ENCODE measurements at regions not wholly inside any gene's neighbourhood (a gene's known extent, or its start where the extent isn't known, plus 50 kb on each side); places are given as distances from the start of the nearest gene placed in this dataset.

GRCh38 chr12:124686370-124687173 is 119.2 kb upstream of the NCOR2 start:
- DNase-seq, result no peak

GRCh38 chr12:124685689-124686369 is 118.4 kb upstream of the NCOR2 start:
- DNase-seq, result no peak

DNA sequence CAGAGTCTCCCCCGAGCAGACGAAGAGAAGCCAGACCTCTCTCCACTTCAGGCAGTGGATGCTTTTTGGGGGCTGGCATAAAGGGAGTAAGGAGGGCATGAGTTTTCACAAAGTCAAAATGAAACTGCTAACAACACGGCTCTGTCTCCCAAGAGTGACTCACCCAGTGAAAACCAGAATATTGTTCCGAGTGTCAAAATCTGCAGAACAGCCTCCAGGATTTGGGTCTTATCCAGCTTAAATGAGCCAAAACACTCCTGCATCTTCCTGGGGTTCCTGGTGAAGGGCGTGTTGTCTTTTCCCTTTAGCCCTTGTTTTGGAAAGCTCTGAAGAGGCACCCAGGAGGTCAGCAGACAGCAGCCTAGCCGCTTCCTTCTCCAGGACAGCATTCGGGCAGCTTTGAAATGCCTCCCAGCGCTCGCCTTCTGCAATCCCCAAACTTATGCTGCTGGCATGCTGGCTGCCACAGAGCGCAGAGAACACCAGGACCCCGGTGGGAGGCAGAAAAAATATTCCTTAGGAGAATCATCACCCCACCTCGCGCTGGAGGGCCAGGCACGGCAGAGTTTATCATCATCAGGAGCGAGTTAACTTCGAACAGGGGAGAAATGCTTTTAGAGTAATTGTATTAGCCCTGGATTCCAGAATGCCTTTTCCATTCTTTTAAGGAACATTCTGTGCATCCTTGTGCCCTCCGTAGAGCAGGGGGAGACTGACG is 117.7 kb upstream of the NCOR2 start:
- DNase-seq, result no peak

GRCh38 chr12:124684496-124684895 is 117.1 kb upstream of the NCOR2 start:
- DNase-seq, result no peak

DNA sequence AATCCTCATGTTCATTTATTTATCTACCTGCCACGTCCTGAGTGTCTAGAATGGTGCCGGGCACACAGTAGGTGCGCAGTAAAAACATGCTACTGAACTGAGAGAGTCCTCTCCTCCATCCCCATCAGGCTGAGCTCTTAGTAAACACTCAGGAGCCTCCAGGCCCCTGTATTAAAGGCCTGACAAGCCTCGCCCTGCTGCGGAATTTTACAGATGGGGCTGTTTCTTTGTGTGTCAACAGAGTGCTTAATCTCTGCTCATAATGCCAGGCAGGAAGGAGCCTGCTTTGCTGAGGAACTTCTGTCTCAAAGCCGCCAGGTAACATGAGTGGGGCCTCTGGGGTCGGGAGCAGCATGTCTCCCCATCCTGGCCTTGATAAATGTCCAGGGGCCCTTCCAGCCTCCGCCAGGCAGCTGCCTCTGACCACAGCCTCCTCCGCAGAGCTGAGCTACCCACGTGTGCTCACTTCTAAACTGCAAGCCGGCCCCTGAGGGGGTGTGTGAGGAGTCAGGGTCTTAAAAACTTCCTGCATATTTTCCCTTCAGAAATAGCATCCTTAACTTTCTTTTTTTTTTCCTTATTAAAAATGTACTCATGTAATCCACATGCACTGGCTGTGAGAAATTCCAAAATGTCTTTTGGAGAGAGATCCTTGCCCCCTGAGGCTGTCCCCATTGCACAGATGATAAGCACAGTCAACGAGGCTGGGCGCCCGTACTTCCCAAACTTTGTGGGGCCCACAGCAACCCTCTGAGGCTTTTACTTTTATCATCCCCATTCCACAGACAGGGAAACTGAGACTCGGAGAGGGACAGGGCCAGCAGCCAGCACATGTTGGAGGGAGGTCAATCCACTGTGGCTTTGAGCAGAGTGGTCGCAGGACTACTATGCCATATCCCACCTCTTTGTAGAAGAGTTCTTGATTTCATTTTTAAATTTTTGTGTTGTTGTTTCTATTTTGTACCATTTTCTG is 116.0 kb upstream of the NCOR2 start:
- no peak for DNase-seq

- peak; percentile 32 for DNase-seq
Observed at GRCh38 chr12:124682425-124683151, 115.2 kb upstream of the NCOR2 start.

- DNase-seq, result no peak
Observed at GRCh38 chr12:124681779-124682391, 114.5 kb upstream of the NCOR2 start.

- no peak for DNase-seq
Observed at GRCh38 chr12:124680863-124681778, 113.7 kb upstream of the NCOR2 start.

DNA sequence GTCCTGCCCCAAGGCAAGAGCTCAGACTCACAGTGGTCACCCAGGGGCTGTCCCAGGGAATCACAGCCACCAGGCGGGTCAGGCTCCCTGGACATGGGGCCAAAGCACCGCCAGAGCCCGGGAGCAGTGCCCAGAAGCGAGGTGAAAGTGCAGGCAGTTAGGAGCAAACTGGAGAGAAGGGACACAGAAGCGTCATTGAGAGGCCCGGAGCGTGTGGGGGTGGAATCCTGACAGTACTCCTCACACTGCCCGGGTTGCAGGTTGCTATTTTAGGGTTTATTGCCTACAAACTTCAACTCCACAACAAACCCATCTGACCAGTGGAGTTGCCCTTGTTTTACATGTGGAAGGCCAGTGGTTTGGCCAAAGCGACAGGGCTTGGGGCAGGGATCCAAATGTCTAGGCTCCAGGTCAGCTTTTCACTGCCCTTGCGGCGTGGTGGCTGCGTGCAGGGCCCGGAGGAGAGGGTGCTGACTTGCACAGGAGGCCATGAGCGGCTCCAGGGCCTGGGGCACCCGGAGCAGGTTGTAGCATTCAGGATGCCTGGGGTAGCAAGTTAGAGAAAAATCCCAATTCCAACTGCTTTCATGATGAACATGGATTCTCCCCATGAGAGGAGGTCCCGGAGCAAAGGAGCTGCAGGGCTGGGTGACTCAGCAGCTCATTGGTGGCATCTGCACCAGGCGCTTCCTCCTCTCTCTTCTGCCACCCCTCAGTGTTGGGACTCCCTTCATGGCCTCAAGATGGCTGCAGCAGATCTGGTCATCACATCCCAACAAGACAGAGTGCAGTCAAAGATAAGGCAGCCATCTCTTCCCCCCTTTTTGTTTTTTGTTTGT is 112.3 kb upstream of the NCOR2 start:
- no peak for DNase-seq

DNA sequence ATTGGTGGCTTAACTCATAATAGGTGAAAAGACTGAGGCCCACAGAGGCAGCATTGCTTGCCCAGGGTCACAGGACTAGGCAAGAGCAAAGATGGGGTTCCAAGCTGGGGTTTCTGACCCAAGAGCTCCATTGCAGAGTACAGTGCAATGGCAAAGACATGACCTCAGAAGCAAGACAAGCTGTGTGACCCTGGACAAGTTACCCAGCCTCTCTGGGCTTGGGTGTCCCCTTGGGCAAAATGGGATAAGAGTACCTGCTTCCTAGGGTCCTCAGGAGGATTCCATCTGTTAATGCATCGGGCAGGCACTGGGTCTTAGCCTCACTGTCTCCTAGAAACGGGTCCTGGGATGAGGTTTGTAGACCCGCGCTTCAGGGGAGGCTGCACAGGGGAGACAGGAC is 111.6 kb upstream of the NCOR2 start:
- DNase-seq, result no peak

GRCh38 chr12:124678421-124678893 is 111.0 kb upstream of the NCOR2 start:
- DNase-seq, result peak; percentile 64

- no peak for DNase-seq
Observed at GRCh38 chr12:124677552-124678356, 110.3 kb upstream of the NCOR2 start.

DNA sequence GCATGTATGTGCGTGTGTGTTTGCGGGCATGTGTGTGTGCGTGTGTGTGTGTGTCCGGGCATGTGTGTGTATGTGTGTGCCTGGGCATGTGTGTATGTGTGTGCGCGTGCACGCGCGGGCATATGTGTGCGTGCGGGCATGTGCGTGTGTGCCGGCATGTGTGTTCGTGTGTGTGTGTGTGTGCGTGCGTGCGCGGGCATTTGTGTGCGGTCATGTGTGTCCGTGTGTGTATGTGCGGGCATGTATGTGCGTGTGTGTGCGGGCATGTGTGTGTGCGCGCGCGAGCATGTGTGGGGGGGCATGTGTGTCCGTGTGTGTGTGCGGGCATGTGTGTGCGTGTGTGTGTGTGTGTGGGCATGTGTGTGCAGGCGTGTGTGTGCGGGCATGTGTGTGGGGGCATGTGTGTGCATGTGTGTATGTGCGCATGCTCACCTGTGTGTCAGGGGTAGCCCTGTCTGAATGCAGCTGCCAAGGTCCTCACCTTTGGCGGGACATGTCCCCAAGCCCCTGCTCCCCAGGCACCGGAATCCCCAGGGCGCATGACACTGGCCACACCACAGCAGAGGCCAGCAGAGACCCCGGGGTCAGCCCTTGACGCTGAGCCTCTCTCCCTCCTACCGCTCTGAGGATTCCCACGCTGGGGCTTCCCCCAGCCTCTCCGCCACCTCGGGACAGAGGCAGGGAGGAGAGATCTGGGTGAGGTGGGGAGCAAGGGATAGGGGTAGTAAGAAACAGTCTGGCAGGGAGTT is 109.5 kb upstream of the NCOR2 start:
- DNase-seq, result no peak

GRCh38 chr12:124675881-124676713 is 108.7 kb upstream of the NCOR2 start:
- no peak for DNase-seq

GRCh38 chr12:124674937-124675336 is 107.5 kb upstream of the NCOR2 start:
- no peak for DNase-seq

GRCh38 chr12:124673801-124674617 is 106.6 kb upstream of the NCOR2 start:
- peak; percentile 73 for DNase-seq

Measured in NCI-H146 (cell line).